GM12878 (cell line): ENCODE measurements at regions not wholly inside any gene's neighbourhood (a gene's known extent, or its start where the extent isn't known, plus 50 kb on each side); places are given as distances from the start of the nearest gene placed in this dataset.

ENCODE experiments used
- DPF2 ChIP-seq: fragments of 450-650 bp; IDR thresholded peaks from 2 replicates; pipeline ENCODE4 v1.6.1; 2017; ENCODE audit warnings: mild to moderate bottlenecking
- EED ChIP-seq: sonication (generic); IDR thresholded peaks from 2 replicates; pipeline ENCODE4 v1.6.1; 2016; ENCODE audit warnings: antibody characterized with exemption, low read depth
- FOXK2 ChIP-seq: fragments of 450-650 bp; IDR thresholded peaks from 2 replicates; pipeline ENCODE4 v1.6.1; 2017; ENCODE audit warnings: mild to moderate bottlenecking, moderate library complexity
- NFXL1 ChIP-seq: fragments of 450-650 bp; IDR thresholded peaks from 2 replicates; pipeline ENCODE4 v1.6.1; 2017; ENCODE audit warnings: antibody characterized with exemption, mild to moderate bottlenecking, borderline replicate concordance
- PAX8 ChIP-seq: fragments of 450-650 bp; IDR thresholded peaks from 2 replicates; pipeline ENCODE4 v1.6.1; 2017; ENCODE audit warnings: mild to moderate bottlenecking, moderate library complexity
- RCOR1 ChIP-seq: conservative IDR thresholded peaks from 2 replicates; pipeline ENCODE4 v1.6.1; 2012; ENCODE audit warnings: low read depth, low read length, improper control_type of control experiment
- SMAD5 ChIP-seq: IDR thresholded peaks from 2 replicates; pipeline ENCODE4 v1.6.1; 2016; ENCODE audit warnings: antibody characterized with exemption, low read depth
- TF ChIP-seq, protein P1 (sequence below): IDR thresholded peaks from 2 replicates; pipeline ENCODE4 v1.6.1; 2011; ENCODE audit warnings: mild to moderate bottlenecking, low read depth, low read length, moderate library complexity; ENCODE audit not compliant: insufficient replicate concordance
- TF ChIP-seq, protein P2 (sequence below): fragments of 450-650 bp; IDR thresholded peaks from 2 replicates; pipeline ENCODE4 v1.6.1; 2017; ENCODE audit warnings: antibody characterized with exemption, mild to moderate bottlenecking, moderate library complexity
- TF ChIP-seq, protein P3 (sequence below): fragments of 450-650 bp; IDR thresholded peaks from 2 replicates; pipeline ENCODE4 v1.6.1; 2017; ENCODE audit warnings: mild to moderate bottlenecking, low read depth, inconsistent platforms; ENCODE audit not compliant: poor library complexity, severe bottlenecking

DNA sequence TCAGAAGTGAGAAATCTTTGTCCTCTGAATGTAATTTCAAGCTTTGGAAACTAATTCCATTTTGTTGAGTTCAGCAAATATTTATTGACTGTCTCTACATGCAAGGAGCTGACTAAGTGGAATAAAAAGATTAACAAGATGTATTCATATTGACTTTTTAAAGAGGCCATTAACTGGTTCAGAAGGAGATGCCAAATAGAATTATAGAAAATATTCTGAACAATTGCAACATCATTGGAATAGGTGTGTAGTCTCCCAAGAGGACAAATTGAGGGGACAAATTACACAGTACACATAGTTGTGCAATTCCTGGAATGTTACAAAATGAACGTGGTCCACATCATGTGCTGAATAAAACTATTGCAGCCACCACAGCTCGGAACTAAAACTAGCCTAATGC, 224.2 kb downstream of the NPR3 start (continued):
- TF ChIP-seq RCOR1 (no peak), SMAD5 (no peak), NFXL1 (no peak), DPF2 (no peak), FOXK2 (no peak), EED (no peak), PAX8 (no peak)
- TF ChIP-seq, protein P1, sequence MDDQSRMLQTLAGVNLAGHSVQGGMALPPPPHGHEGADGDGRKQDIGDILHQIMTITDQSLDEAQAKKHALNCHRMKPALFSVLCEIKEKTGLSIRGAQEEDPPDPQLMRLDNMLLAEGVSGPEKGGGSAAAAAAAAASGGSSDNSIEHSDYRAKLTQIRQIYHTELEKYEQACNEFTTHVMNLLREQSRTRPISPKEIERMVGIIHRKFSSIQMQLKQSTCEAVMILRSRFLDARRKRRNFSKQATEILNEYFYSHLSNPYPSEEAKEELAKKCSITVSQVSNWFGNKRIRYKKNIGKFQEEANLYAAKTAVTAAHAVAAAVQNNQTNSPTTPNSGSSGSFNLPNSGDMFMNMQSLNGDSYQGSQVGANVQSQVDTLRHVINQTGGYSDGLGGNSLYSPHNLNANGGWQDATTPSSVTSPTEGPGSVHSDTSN = no peak
- TF ChIP-seq, protein P2, sequence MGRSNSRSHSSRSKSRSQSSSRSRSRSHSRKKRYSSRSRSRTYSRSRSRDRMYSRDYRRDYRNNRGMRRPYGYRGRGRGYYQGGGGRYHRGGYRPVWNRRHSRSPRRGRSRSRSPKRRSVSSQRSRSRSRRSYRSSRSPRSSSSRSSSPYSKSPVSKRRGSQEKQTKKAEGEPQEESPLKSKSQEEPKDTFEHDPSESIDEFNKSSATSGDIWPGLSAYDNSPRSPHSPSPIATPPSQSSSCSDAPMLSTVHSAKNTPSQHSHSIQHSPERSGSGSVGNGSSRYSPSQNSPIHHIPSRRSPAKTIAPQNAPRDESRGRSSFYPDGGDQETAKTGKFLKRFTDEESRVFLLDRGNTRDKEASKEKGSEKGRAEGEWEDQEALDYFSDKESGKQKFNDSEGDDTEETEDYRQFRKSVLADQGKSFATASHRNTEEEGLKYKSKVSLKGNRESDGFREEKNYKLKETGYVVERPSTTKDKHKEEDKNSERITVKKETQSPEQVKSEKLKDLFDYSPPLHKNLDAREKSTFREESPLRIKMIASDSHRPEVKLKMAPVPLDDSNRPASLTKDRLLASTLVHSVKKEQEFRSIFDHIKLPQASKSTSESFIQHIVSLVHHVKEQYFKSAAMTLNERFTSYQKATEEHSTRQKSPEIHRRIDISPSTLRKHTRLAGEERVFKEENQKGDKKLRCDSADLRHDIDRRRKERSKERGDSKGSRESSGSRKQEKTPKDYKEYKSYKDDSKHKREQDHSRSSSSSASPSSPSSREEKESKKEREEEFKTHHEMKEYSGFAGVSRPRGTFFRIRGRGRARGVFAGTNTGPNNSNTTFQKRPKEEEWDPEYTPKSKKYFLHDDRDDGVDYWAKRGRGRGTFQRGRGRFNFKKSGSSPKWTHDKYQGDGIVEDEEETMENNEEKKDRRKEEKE = no peak
- TF ChIP-seq, protein P3, sequence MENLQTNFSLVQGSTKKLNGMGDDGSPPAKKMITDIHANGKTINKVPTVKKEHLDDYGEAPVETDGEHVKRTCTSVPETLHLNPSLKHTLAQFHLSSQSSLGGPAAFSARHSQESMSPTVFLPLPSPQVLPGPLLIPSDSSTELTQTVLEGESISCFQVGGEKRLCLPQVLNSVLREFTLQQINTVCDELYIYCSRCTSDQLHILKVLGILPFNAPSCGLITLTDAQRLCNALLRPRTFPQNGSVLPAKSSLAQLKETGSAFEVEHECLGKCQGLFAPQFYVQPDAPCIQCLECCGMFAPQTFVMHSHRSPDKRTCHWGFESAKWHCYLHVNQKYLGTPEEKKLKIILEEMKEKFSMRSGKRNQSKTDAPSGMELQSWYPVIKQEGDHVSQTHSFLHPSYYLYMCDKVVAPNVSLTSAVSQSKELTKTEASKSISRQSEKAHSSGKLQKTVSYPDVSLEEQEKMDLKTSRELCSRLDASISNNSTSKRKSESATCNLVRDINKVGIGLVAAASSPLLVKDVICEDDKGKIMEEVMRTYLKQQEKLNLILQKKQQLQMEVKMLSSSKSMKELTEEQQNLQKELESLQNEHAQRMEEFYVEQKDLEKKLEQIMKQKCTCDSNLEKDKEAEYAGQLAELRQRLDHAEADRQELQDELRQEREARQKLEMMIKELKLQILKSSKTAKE = no peak
